ENCODE measurements at regions not wholly inside any gene's neighbourhood (a gene's known extent, or its start where the extent isn't known, plus 50 kb on each side); places are given as distances from the start of the nearest gene placed in this dataset.

- no peaks in the 10 kb centered on the region for H3K27me3 ChIP-seq (ENCODE audit: control insufficient read depth in 2 of 2, insufficient read depth in 2 of 2, low read length in 2 of 2)
- no peaks in the 10 kb centered on the region for H3K79me2 ChIP-seq (ENCODE audit: insufficient read depth, low read length)
- H3K9ac ChIP-seq (ENCODE audit: insufficient read depth, low read length, poor library complexity, severe bottlenecking): no peak overlapping the region
- no peaks in the 10 kb centered on the region for H3K36me3 ChIP-seq (replicated peaks in 1 of 2; ENCODE audit: control insufficient read depth in 1 of 2, insufficient read depth in 2 of 2, low read length in 2 of 2)
- peaks cover 2 to 19% (median 15%) of the 10 kb centered on the region in 7 donors for H3K9me3 Mint-ChIP-seq
- no peaks in the 10 kb centered on the region for H4K20me1 ChIP-seq (ENCODE audit: insufficient read depth, low read length)
- H3K36me3 Mint-ChIP-seq: no peaks in the 10 kb centered on the region
- H3K4me1 Mint-ChIP-seq: no peaks in the 10 kb centered on the region
- no peak overlapping the region for H2AFZ ChIP-seq (ENCODE audit: insufficient read depth, low read depth, low read length, poor library complexity, severe bottlenecking)
- H3K4me3 ChIP-seq (replicated peaks in 1 of 3; ENCODE audit: low read depth in 2 of 3, low read length in 3 of 3): no peak overlapping the region
- H3K27me3 Mint-ChIP-seq (ENCODE audit: low read depth in 3 of 3): peaks cover 1 to 13% (median 4%) of the 10 kb centered on the region in 3 donors
- no peak overlapping the region for H3K4me3 Mint-ChIP-seq
- intact Hi-C loops (cut with micrococcal nuclease): no loop called here
- H3K27ac ChIP-seq (ENCODE audit: low read depth in 1 of 2, low read length in 2 of 2): no peak overlapping the region
- DNase-seq: no peak
- TF ChIP-seq CTCF (IDR thresholded peaks at IDR 0.05): no peak
- H3K27ac Mint-ChIP-seq: no peak overlapping the region
- H3K4me1 ChIP-seq (ENCODE audit: control insufficient read depth in 1 of 2, insufficient read depth in 2 of 2, low read length in 2 of 2): no peaks in the 10 kb centered on the region
- H3K9me3 ChIP-seq (replicated peaks in 1 of 2; ENCODE audit: control insufficient read depth in 1 of 2, insufficient read depth in 1 of 2, low read length in 2 of 2): peaks cover 4 to 10% of the 10 kb centered on the region in 2 donors
- H3K4me2 ChIP-seq (replicated peaks; ENCODE audit: extremely low read depth, low read length, poor library complexity, severe bottlenecking): no peak overlapping the region
Measured at GRCh38 chr17:72486806-72487205, 366.0 kb downstream of the SOX9 start.

GRCh38 chr17:72487731-72488494 is 367.1 kb downstream of the SOX9 start:
- no peak overlapping the region for H3K9ac ChIP-seq (ENCODE audit: insufficient read depth, low read length, poor library complexity, severe bottlenecking)
- no peak for TF ChIP-seq CTCF (IDR thresholded peaks at IDR 0.05)

More at GRCh38 chr17:72487731-72488494, 367.1 kb downstream of the SOX9 start:
- Histone ChIP-seq H3K4me3 (replicated peaks in 1 of 3; ENCODE audit: low read depth in 2 of 3, low read length in 3 of 3) (no peak overlapping the region), H3K4me2 (replicated peaks; ENCODE audit: extremely low read depth, low read length, poor library complexity, severe bottlenecking) (no peak overlapping the region), H3K27ac (ENCODE audit: low read depth in 1 of 2, low read length in 2 of 2) (no peak overlapping the region), H3K79me2 (ENCODE audit: insufficient read depth, low read length) (no peaks in the 10 kb centered on the region), H3K27me3 (ENCODE audit: control insufficient read depth in 2 of 2, insufficient read depth in 2 of 2, low read length in 2 of 2) (no peaks in the 10 kb centered on the region), H3K9me3 (replicated peaks in 1 of 2; ENCODE audit: control insufficient read depth in 1 of 2, insufficient read depth in 1 of 2, low read length in 2 of 2) (peaks cover 0 to 4% of the 10 kb centered on the region in 2 donors), H3K4me1 (ENCODE audit: control insufficient read depth in 1 of 2, insufficient read depth in 2 of 2, low read length in 2 of 2) (no peaks in the 10 kb centered on the region), H3K36me3 (replicated peaks in 1 of 2; ENCODE audit: control insufficient read depth in 1 of 2, insufficient read depth in 2 of 2, low read length in 2 of 2) (no peaks in the 10 kb centered on the region), H2AFZ (ENCODE audit: insufficient read depth, low read depth, low read length, poor library complexity, severe bottlenecking) (no peak overlapping the region), H4K20me1 (ENCODE audit: insufficient read depth, low read length) (no peaks in the 10 kb centered on the region)
- Mint-ChIP-seq H3K4me3 (no peak overlapping the region), H3K4me1 (no peaks in the 10 kb centered on the region), H3K27ac (no peak overlapping the region), H3K9me3 (peaks cover 2 to 13% (median 7%) of the 10 kb centered on the region in 7 donors), H3K27me3 (ENCODE audit: low read depth in 3 of 3) (peaks cover 1 to 11% (median 4%) of the 10 kb centered on the region in 3 donors), H3K36me3 (no peaks in the 10 kb centered on the region)
- WGBS (ENCODE audit: insufficient coverage): 60% methylated on average over 15 of the region's 19 CpGs
- intact Hi-C loops (cut with micrococcal nuclease): no loop called here
- DNase-seq: no peak
